BE2C (cell line): ENCODE measurements at regions not wholly inside any gene's neighbourhood (a gene's known extent, or its start where the extent isn't known, plus 50 kb on each side); places are given as distances from the start of the nearest gene placed in this dataset.
A peak's percentile ranks its signal among the peaks of the same experiment; 100 is the strongest.
"Not testable (repeated sequence)": the region's sequence is repeated elsewhere in the genome, so short reads cannot be mapped to it uniquely, and the experiment has no call there.

ENCODE experiments used
- DNase-seq: peaks from one replicate; pipeline ENCODE4 v3.0.0-alpha.2; 2020
- H3K27me3 ChIP-seq: fragments of 250-450 bp; sonication (Bioruptor Pico); 2 replicates; pipeline ENCODE4 v1.5.1; 2020; ENCODE audit warnings: mild to moderate bottlenecking
- H3K36me3 ChIP-seq: fragments of 250-450 bp; sonication (Bioruptor Pico); 2 replicates; pipeline ENCODE4 v1.5.1; 2020; ENCODE audit warnings: mild to moderate bottlenecking
- H3K4me1 ChIP-seq: fragments of 250-450 bp; sonication (Bioruptor Pico); 2 replicates; pipeline ENCODE4 v1.5.1; 2020
- H3K4me3 ChIP-seq: 2 replicates; pipeline ENCODE4 v1.5.1; 2011; ENCODE audit warnings: low read depth, low read length
- H3K9me3 ChIP-seq: fragments of 250-450 bp; sonication (Bioruptor Pico); 2 replicates; pipeline ENCODE4 v1.5.1; 2020
- TF ChIP-seq, protein P1 (sequence below): IDR thresholded peaks from 2 replicates; pipeline ENCODE4 v1.5.1; 2012; ENCODE audit warnings: mild to moderate bottlenecking, low read depth, low read length

DNA sequence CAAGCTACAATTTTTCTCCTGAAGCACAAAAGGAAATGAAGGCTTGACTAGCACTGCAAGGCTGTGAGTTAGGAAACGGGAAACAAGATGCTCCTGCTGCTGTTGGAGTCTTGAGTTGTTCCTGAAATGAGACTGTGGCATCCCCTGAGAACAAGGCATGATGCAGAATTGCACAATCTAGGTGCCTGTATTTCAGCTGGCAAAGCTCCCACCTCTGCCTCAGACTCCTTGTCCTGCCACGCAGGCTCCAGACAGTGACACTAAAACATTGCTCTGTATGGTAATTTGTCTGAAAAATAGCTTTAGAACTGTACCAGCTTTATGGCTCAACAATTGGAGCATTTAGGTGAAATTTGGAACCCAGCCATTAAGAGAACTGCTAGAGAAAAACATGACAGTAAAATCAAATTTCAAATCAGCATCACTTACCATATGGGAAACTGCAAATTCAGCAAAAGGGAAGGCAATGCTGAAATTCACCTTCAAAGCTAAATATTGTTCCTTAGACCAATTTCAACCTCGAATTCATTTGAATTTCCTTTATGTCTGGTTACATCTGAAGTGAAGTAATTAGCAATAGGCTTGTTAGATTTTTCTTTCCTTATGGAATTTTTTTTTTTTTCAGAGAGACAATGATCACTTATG lies 103.4 kb downstream of the MFAP3L start:
- peak; percentile 13 for DNase-seq
- Histone ChIP-seq H3K36me3 (no peaks in the 10 kb centered on the region), H3K9me3 (no peaks in the 10 kb centered on the region), H3K27me3 (no peaks in the 10 kb centered on the region), H3K4me1 (no peaks in the 10 kb centered on the region), H3K4me3 (no peak overlapping the region)
- TF ChIP-seq, protein P1, sequence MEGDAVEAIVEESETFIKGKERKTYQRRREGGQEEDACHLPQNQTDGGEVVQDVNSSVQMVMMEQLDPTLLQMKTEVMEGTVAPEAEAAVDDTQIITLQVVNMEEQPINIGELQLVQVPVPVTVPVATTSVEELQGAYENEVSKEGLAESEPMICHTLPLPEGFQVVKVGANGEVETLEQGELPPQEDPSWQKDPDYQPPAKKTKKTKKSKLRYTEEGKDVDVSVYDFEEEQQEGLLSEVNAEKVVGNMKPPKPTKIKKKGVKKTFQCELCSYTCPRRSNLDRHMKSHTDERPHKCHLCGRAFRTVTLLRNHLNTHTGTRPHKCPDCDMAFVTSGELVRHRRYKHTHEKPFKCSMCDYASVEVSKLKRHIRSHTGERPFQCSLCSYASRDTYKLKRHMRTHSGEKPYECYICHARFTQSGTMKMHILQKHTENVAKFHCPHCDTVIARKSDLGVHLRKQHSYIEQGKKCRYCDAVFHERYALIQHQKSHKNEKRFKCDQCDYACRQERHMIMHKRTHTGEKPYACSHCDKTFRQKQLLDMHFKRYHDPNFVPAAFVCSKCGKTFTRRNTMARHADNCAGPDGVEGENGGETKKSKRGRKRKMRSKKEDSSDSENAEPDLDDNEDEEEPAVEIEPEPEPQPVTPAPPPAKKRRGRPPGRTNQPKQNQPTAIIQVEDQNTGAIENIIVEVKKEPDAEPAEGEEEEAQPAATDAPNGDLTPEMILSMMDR = no peak

DNA sequence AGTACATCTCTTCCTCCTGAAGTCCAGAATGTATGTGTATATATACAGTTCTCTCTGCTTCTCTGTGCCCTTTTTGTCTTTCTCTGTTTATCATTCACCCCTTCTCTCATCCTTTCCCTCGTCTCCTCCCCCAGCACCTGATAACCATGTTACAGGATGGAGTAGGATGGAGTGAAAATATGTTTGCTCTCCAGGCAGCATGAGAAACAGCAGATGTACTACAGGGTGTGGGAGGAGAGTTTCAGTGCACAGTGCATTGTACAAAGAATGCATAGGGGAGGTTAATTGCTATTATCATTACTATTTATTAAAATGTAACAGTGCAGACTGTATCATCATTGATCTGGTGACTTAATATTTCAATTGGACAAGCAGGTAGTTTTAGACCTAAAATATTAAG lies 104.5 kb downstream of the MFAP3L start:
- Histone ChIP-seq H3K9me3 (no peaks in the 10 kb centered on the region; the same call in 1 of the 2 replicates), H3K4me3 (no peak overlapping the region), H3K36me3 (no peaks in the 10 kb centered on the region), H3K27me3 (no peaks in the 10 kb centered on the region), H3K4me1 (no peaks in the 10 kb centered on the region)
- no peak for DNase-seq
- TF ChIP-seq, protein P1 = no peak

DNA sequence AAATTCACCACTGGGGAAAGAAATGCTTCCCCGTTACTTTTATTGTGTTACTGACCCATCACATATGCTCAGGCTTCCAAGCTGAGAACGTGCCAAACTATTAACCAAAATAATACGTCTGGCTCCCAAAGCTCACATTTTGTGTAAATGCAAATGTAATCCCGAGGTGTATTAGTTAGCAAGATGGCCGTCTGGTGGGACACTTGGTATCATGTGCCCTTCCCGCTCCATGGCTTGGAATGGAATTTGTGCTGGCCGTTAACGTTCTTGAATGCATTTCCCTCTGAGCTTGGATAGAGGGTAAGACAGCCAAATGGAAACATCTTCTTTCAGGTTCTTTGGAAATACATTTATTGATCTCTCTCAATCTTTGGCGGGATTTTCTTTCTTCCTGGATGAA lies 105.0 kb downstream of the MFAP3L start:
- TF ChIP-seq, protein P1 = no peak
- Histone ChIP-seq H3K36me3 (no peaks in the 10 kb centered on the region), H3K9me3 (no peaks in the 10 kb centered on the region; the same call in 1 of the 2 replicates), H3K4me1 (no peaks in the 10 kb centered on the region), H3K4me3 (no peak overlapping the region), H3K27me3 (no peaks in the 10 kb centered on the region)
- DNase-seq = no peak

DNA sequence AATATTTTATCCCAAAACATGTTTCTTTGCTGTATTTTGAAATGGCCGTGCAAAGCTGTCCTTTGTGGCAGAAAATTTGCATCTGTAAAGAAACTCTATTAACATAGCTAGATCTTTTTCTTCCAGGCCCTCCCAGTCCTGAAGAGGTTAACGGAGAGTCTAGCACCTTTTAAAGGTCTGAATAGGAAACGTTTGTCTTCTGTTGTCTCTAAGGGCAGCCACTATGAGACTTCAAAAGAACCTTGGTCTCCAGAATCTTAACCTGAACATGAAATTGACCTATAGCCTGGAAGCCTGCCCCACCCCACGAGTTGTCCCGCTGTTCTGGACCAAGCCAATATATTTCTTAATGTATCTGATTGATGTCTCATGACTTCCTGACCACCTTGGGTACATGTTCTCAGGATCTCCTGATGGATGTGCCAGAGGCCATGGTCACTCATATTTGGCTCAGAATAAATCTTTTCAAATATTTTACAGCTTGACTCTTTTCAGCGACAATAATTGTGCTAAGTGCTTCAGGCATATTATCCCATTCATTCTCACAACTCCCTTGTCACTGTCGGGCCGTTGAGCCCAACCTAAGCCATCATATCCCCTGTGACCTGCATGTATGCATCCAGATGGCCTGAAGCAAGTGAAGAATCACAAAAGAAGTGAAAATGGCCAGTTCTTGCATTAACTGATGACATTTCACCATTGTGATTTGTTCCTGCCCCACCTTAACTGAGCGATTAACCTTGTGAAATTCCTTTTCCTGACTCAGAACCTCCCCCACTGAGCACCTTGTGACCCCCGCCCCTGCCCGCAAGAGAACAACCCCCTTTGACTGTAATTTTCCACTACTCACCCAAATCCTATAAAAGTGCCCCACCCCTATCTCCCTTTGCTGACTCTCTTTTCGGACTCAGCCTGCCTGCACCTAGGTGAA lies 106.7 kb downstream of the MFAP3L start:
- H3K4me3 ChIP-seq, H3K9me3 ChIP-seq, H3K4me1 ChIP-seq, H3K36me3 ChIP-seq, DNase-seq, H3K27me3 ChIP-seq: not testable (repeated sequence)

DNA sequence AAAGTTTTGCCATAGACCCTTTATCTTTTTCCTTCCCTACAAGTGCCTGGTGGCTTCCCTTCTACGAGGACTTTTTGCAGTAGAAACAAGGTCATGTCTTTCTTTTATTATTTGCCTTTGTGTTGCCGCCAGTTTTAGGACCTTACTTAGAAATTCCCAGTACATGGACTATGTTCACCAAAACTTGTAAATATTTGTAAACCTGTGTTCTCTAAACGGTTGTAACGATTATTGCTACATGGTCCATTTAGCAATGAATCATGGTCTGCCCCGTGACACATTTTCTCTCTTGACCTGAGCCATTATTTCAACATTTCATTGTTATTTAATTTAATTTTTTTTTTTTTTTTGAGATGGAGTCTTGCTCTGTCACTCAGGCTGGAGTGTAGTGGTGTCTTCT lies 110.7 kb downstream of the MFAP3L start:
- no peaks in the 10 kb centered on the region for H3K4me1 ChIP-seq
- no peaks in the 10 kb centered on the region for H3K27me3 ChIP-seq
- no peak overlapping the region for H3K4me3 ChIP-seq
- no peak for DNase-seq
- no peaks in the 10 kb centered on the region; the same call in 1 of the 2 replicates for H3K9me3 ChIP-seq
- TF ChIP-seq, protein P1 = no peak
- no peaks in the 10 kb centered on the region for H3K36me3 ChIP-seq

DNA sequence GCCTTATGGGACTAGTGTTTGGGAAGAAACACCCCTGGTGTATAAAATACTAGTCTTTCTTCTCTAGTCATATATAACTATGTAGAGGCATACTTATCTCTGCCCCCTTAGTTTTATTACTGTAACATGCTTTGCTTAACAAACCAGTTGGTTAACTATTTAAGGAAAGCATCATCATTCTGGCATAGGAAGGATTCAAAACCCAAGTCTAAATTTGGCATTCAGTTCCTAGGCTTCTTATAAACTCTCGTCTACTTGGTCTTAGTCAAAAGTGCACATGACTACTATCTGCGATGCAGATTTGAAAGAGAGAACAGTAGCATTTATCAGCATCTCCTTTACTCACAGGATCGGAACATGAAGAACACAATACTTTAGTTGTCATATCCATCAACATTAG lies 111.3 kb downstream of the MFAP3L start:
- no peaks in the 10 kb centered on the region for H3K4me1 ChIP-seq
- H3K9me3 ChIP-seq = no peaks in the 10 kb centered on the region; the same call in 1 of the 2 replicates
- TF ChIP-seq, protein P1 = no peak
- DNase-seq = no peak
- no peaks in the 10 kb centered on the region for H3K27me3 ChIP-seq
- no peaks in the 10 kb centered on the region for H3K36me3 ChIP-seq
- H3K4me3 ChIP-seq = no peak overlapping the region
